K562 (cell line): ENCODE measurements at regions not wholly inside any gene's neighbourhood (a gene's known extent, or its start where the extent isn't known, plus 50 kb on each side); places are given as distances from the start of the nearest gene placed in this dataset.

ENCODE experiments used
- DIDO1 ChIP-seq: fragments of 450-650 bp; IDR thresholded peaks from 2 replicates; pipeline ENCODE4 v1.6.1; 2016; ENCODE audit warnings: low read depth, missing biosample characterization, missing genetic modification characterization
- NR0B1 ChIP-seq: fragments of 450-650 bp; IDR thresholded peaks from one replicate; pipeline ENCODE4 v1.6.1; 2018; ENCODE audit warnings: mild to moderate bottlenecking, moderate library complexity; ENCODE audit not compliant: partially characterized antibody
- PHF8 ChIP-seq: fragments of 200-600 bp; sonication (generic); IDR thresholded peaks from 2 replicates; pipeline ENCODE4 v1.6.1; 2012; ENCODE audit warnings: mixed run types, mild to moderate bottlenecking, inconsistent platforms, low read length, moderate library complexity, borderline replicate concordance
- SMARCE1 ChIP-seq: fragments of 450-650 bp; IDR thresholded peaks from 2 replicates; pipeline ENCODE4 v1.7.1; 2016; ENCODE audit warnings: mild to moderate bottlenecking
- SMC3 ChIP-seq: conservative IDR thresholded peaks from 2 replicates; pipeline ENCODE4 v1.6.1; 2011; ENCODE audit warnings: low read depth, low read length, improper control_type of control experiment; ENCODE audit not compliant: insufficient read depth
- ZNF263 ChIP-seq: sonication (generic); formaldehyde crosslinking; IDR thresholded peaks from 2 replicates; pipeline ENCODE4 v1.8.0; 2022; ENCODE audit warnings: mild to moderate bottlenecking, missing genetic modification reagents, borderline replicate concordance
- ZNF316 ChIP-seq: fragments of 450-650 bp; IDR thresholded peaks from 2 replicates; pipeline ENCODE4 v1.6.1; 2016
- TF ChIP-seq, protein P1 (sequence below): fragments of 450-650 bp; IDR thresholded peaks from 2 replicates; pipeline ENCODE4 v1.6.1; 2016; ENCODE audit warnings: borderline replicate concordance
- TF ChIP-seq, protein P2 (sequence below): sonication (generic); formaldehyde crosslinking; IDR thresholded peaks from 2 replicates; pipeline ENCODE4 v1.8.0; 2022; ENCODE audit warnings: missing genetic modification reagents, mild to moderate bottlenecking, borderline replicate concordance

DNA sequence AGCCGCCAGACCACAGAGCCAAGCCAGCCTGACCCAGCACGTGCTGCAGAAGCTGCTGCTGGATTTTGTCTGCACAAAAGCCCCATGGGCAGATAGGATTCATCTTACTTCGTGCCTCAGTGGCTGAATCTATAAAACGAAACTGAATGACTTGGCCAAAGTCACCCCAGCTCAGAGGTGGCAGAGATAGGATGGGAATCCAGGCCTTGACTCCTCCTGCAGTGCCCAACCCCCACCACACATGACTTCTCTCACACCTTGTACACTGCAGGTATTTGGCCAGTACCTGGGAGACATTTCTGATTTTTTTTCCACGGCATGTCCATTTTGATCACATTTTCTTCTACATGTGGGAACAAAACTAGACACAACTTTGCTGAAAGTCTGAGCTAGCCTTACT is 182.1 kb downstream of the ANKRD60 start (continued):
- TF ChIP-seq, protein P1, sequence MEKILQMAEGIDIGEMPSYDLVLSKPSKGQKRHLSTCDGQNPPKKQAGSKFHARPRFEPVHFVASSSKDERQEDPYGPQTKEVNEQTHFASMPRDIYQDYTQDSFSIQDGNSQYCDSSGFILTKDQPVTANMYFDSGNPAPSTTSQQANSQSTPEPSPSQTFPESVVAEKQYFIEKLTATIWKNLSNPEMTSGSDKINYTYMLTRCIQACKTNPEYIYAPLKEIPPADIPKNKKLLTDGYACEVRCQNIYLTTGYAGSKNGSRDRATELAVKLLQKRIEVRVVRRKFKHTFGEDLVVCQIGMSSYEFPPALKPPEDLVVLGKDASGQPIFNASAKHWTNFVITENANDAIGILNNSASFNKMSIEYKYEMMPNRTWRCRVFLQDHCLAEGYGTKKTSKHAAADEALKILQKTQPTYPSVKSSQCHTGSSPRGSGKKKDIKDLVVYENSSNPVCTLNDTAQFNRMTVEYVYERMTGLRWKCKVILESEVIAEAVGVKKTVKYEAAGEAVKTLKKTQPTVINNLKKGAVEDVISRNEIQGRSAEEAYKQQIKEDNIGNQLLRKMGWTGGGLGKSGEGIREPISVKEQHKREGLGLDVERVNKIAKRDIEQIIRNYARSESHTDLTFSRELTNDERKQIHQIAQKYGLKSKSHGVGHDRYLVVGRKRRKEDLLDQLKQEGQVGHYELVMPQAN, result no peak
- TF ChIP-seq ZNF316, result no peak
- TF ChIP-seq SMARCE1, result no peak
- TF ChIP-seq ZNF263, result no peak
- TF ChIP-seq, protein P2, sequence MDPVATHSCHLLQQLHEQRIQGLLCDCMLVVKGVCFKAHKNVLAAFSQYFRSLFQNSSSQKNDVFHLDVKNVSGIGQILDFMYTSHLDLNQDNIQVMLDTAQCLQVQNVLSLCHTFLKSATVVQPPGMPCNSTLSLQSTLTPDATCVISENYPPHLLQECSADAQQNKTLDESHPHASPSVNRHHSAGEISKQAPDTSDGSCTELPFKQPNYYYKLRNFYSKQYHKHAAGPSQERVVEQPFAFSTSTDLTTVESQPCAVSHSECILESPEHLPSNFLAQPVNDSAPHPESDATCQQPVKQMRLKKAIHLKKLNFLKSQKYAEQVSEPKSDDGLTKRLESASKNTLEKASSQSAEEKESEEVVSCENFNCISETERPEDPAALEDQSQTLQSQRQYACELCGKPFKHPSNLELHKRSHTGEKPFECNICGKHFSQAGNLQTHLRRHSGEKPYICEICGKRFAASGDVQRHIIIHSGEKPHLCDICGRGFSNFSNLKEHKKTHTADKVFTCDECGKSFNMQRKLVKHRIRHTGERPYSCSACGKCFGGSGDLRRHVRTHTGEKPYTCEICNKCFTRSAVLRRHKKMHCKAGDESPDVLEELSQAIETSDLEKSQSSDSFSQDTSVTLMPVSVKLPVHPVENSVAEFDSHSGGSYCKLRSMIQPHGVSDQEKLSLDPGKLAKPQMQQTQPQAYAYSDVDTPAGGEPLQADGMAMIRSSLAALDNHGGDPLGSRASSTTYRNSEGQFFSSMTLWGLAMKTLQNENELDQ (CRISPR knock-in tag), result no peak
- TF ChIP-seq SMC3, result no peak
- TF ChIP-seq NR0B1, result no peak
- TF ChIP-seq PHF8, result no peak
- no peak for TF ChIP-seq DIDO1
